Activated T-helper 1 cell treated with anti-CD3 and anti-CD28 coated beads, Interleukin-2, amount 50 U/mL, for 16 hours (primary cell): ENCODE measurements at regions not wholly inside any gene's neighbourhood (a gene's known extent, or its start where the extent isn't known, plus 50 kb on each side); places are given as distances from the start of the nearest gene placed in this dataset.

Experiments used
- DNase-seq, 2 donors: peaks; one replicate each; pipeline ENCODE4 v3.0.0-alpha.2; 2020; ENCODE audit warnings: low read depth in 1 of 2, low spot score in 1 of 2

GRCh38 chr17:14910916-14911315 lies 354.2 kb downstream of the PMP22 start:
- no peak for DNase-seq

GRCh38 chr17:14904386-14904785 lies 360.7 kb downstream of the PMP22 start:
- DNase-seq: no peak

GRCh38 chr17:14903854-14904253 lies 361.3 kb downstream of the PMP22 start:
- DNase-seq: no peak

GRCh38 chr17:14902803-14903202 lies 362.3 kb downstream of the PMP22 start:
- DNase-seq: no peak

- DNase-seq: no peak
Measured at GRCh38 chr17:14902297-14902696, 362.8 kb downstream of the PMP22 start.

- DNase-seq: no peak
Measured at GRCh38 chr17:14901376-14901775, 363.8 kb downstream of the PMP22 start.

- DNase-seq: no peak
Measured at GRCh38 chr17:14886200-14886739, 378.9 kb downstream of the PMP22 start.

- DNase-seq: no peak
Measured at GRCh38 chr17:14882131-14882530, 383.0 kb downstream of the PMP22 start.

GRCh38 chr17:14875557-14876412 lies 389.3 kb downstream of the PMP22 start:
- DNase-seq: no peak

- no peak for DNase-seq
Measured at GRCh38 chr17:14873996-14874395, 391.1 kb downstream of the PMP22 start.

- DNase-seq: no peak
Measured at GRCh38 chr17:14873540-14873939, 391.6 kb downstream of the PMP22 start.

GRCh38 chr17:14871921-14872320 lies 393.2 kb downstream of the PMP22 start:
- no peak for DNase-seq

- DNase-seq: no peak
Measured at GRCh38 chr17:14866266-14866665, 398.9 kb downstream of the PMP22 start.

- DNase-seq: no peak
Measured at GRCh38 chr17:14864127-14864526, 401.0 kb downstream of the PMP22 start.

- DNase-seq: no peak
Measured at GRCh38 chr17:14859542-14859941, 405.6 kb downstream of the PMP22 start.

GRCh38 chr17:14856176-14856575 lies 408.9 kb downstream of the PMP22 start:
- DNase-seq: no peak

- no peak for DNase-seq
Measured at GRCh38 chr17:14854691-14855090, 410.4 kb downstream of the PMP22 start.

GRCh38 chr17:14845591-14846281 lies 419.4 kb downstream of the PMP22 start:
- no peak for DNase-seq

- DNase-seq: no peak
Measured at GRCh38 chr17:14843086-14843795, 421.9 kb downstream of the PMP22 start.

- no peak for DNase-seq
Measured at GRCh38 chr17:14840616-14841231, 424.4 kb downstream of the PMP22 start.

- no peak for DNase-seq
Measured at GRCh38 chr17:14838567-14838966, 426.6 kb downstream of the PMP22 start.
